ENCODE measurements at regions not wholly inside any gene's neighbourhood (a gene's known extent, or its start where the extent isn't known, plus 50 kb on each side); places are given as distances from the start of the nearest gene placed in this dataset.

DNA sequence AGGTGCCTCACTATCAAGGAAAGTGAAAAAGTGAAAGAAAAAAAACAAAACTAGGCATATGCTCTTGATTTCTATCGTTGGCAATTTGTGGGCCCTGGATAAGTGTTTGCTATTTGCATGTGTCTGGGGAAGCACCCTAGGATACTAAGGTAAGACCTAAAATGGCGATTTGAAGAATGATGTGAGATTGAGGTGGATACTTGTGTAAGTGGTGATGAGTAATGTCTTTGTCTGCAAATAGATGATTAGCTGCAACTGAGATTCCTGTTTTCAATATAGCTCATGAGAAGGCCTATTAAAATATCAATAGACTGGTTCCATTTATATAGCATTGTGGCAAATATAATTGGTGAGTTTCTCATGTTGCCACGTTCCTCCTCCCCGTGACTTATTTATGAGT lies 261.7 kb downstream of the NEDD1 start (continued):
- TF ChIP-seq CTCF (tag by site-specific recombination; IDR thresholded peaks at IDR 0.05) (no peak), YY2 (tag by site-specific recombination; IDR thresholded peaks at IDR 0.05) (no peak), ZNF202 (tag by site-specific recombination; IDR thresholded peaks at IDR 0.05; ENCODE audit: borderline replicate concordance) (no peak), ZNF544 (tag by site-specific recombination; IDR thresholded peaks at IDR 0.05) (no peak), ZBTB7A (tag by site-specific recombination; IDR thresholded peaks at IDR 0.05; ENCODE audit: low read depth) (no peak), WT1 (tag by site-specific recombination; IDR thresholded peaks at IDR 0.05) (no peak), ZNF510 (tag by site-specific recombination; IDR thresholded peaks at IDR 0.05; ENCODE audit: insufficient replicate concordance) (no peak)

DNA sequence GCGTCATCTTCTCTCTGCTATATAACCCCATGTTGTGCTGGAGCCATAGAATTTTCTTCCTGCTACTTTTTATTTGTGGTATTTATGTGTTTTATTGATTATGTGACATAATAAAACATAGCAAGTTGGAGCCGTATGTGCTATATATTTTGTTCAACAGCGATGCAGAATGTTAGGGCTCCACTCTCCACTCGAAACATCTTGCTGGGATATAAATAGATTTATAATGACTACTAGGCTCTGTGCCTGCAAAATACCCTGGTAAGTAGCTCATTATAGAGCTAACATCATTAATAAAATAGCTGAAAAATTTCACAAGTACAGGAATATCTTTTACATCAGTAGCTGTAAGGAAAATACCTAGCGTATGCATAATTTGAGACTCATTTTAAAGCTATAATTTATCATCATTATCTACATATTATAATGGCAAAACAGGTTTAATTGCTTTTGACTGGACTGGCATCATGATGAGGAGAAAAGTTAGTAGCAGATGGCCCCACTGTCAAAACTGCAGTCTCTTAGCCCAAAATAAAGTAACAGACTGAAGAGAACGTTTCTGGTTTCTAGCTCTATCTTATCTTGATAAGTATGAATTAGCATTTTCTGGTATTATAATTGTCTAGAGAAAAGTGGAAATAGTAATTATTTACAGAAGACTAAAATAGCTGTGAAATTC lies 263.0 kb downstream of the NEDD1 start:
- Histone ChIP-seq H3K4me3 (ENCODE audit: low read depth, low read length) (no peak overlapping the region), H3K4me1 (ENCODE audit: control insufficient read depth, insufficient read depth, low read length) (no peaks in the 10 kb centered on the region), H3K9me3 (ENCODE audit: control insufficient read depth, insufficient read depth, low read depth, low read length) (no peaks in the 10 kb centered on the region), H3K27ac (ENCODE audit: extremely low read depth, low read depth, low read length) (no peak overlapping the region), H3K36me3 (ENCODE audit: control insufficient read depth in 2 of 2, insufficient read depth in 1 of 2, low read length in 2 of 2) (no peaks in the 10 kb centered on the region)
- CTCF ChIA-PET = interaction anchor here (0.9 kb wide), 1 partner anchor 21 kb away, joined by 3 read pairs; no protein-coding TSS in a partner anchor
- POLR2A ChIA-PET = no interaction called here
- TF ChIP-seq ZNF549 (tag by site-specific recombination; IDR thresholded peaks at IDR 0.05) = no peak
- TF ChIP-seq ZBTB49 (tag by site-specific recombination; IDR thresholded peaks at IDR 0.05; ENCODE audit: low read depth) = no peak
- no peak for TF ChIP-seq ZNF366 (tag by site-specific recombination; conservative IDR thresholded peaks at IDR 0.05)
- no peak for TF ChIP-seq ZNF10 (tag by site-specific recombination; IDR thresholded peaks at IDR 0.05)
- no peak for TF ChIP-seq ZXDB (tag by site-specific recombination; IDR thresholded peaks at IDR 0.05)
- no peak for TF ChIP-seq ZNF837 (tag by site-specific recombination; IDR thresholded peaks at IDR 0.05)
- TF ChIP-seq, protein P1, sequence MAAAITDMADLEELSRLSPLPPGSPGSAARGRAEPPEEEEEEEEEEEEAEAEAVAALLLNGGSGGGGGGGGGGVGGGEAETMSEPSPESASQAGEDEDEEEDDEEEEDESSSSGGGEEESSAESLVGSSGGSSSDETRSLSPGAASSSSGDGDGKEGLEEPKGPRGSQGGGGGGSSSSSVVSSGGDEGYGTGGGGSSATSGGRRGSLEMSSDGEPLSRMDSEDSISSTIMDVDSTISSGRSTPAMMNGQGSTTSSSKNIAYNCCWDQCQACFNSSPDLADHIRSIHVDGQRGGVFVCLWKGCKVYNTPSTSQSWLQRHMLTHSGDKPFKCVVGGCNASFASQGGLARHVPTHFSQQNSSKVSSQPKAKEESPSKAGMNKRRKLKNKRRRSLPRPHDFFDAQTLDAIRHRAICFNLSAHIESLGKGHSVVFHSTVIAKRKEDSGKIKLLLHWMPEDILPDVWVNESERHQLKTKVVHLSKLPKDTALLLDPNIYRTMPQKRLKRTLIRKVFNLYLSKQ (tag by site-specific recombination; IDR thresholded peaks at IDR 0.05; ENCODE audit: borderline replicate concordance) = no peak
- TF ChIP-seq RBAK (tag by site-specific recombination; IDR thresholded peaks at IDR 0.05) = no peak
- TF ChIP-seq, protein P2, sequence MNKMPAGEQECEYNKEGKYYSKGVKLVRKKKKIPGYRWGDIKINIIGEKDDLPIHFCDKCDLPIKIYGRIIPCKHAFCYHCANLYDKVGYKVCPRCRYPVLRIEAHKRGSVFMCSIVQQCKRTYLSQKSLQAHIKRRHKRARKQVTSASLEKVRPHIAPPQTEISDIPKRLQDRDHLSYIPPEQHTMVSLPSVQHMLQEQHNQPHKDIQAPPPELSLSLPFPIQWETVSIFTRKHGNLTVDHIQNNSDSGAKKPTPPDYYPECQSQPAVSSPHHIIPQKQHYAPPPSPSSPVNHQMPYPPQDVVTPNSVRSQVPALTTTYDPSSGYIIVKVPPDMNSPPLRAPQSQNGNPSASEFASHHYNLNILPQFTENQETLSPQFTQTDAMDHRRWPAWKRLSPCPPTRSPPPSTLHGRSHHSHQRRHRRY (tag by site-specific recombination; IDR thresholded peaks at IDR 0.05) = no peak
- no peak for TF ChIP-seq ZNF138 (tag by site-specific recombination; IDR thresholded peaks at IDR 0.05; ENCODE audit: borderline replicate concordance)
- TF ChIP-seq ZNF341 (tag by site-specific recombination; IDR thresholded peaks at IDR 0.05; ENCODE audit: low read depth) = no peak
- no peak for TF ChIP-seq EGR2 (tag by site-specific recombination; IDR thresholded peaks at IDR 0.05; ENCODE audit: low read depth)
- TF ChIP-seq ZSCAN16 (tag by site-specific recombination; IDR thresholded peaks at IDR 0.05) = no peak
- TF ChIP-seq, protein P3, sequence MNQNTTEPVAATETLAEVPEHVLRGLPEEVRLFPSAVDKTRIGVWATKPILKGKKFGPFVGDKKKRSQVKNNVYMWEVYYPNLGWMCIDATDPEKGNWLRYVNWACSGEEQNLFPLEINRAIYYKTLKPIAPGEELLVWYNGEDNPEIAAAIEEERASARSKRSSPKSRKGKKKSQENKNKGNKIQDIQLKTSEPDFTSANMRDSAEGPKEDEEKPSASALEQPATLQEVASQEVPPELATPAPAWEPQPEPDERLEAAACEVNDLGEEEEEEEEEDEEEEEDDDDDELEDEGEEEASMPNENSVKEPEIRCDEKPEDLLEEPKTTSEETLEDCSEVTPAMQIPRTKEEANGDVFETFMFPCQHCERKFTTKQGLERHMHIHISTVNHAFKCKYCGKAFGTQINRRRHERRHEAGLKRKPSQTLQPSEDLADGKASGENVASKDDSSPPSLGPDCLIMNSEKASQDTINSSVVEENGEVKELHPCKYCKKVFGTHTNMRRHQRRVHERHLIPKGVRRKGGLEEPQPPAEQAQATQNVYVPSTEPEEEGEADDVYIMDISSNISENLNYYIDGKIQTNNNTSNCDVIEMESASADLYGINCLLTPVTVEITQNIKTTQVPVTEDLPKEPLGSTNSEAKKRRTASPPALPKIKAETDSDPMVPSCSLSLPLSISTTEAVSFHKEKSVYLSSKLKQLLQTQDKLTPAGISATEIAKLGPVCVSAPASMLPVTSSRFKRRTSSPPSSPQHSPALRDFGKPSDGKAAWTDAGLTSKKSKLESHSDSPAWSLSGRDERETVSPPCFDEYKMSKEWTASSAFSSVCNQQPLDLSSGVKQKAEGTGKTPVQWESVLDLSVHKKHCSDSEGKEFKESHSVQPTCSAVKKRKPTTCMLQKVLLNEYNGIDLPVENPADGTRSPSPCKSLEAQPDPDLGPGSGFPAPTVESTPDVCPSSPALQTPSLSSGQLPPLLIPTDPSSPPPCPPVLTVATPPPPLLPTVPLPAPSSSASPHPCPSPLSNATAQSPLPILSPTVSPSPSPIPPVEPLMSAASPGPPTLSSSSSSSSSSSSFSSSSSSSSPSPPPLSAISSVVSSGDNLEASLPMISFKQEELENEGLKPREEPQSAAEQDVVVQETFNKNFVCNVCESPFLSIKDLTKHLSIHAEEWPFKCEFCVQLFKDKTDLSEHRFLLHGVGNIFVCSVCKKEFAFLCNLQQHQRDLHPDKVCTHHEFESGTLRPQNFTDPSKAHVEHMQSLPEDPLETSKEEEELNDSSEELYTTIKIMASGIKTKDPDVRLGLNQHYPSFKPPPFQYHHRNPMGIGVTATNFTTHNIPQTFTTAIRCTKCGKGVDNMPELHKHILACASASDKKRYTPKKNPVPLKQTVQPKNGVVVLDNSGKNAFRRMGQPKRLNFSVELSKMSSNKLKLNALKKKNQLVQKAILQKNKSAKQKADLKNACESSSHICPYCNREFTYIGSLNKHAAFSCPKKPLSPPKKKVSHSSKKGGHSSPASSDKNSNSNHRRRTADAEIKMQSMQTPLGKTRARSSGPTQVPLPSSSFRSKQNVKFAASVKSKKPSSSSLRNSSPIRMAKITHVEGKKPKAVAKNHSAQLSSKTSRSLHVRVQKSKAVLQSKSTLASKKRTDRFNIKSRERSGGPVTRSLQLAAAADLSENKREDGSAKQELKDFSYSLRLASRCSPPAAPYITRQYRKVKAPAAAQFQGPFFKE (tag by site-specific recombination; IDR thresholded peaks at IDR 0.05; ENCODE audit: borderline replicate concordance) = no peak
- no peak for TF ChIP-seq ZNF202 (tag by site-specific recombination; IDR thresholded peaks at IDR 0.05; ENCODE audit: borderline replicate concordance)
- TF ChIP-seq BCL11B (tag by site-specific recombination; IDR thresholded peaks at IDR 0.05; ENCODE audit: low read depth) = no peak
- TF ChIP-seq ZNF48 (tag by site-specific recombination; IDR thresholded peaks at IDR 0.05) = no peak
- TF ChIP-seq KLF8 (tag by site-specific recombination; IDR thresholded peaks at IDR 0.05) = no peak
